CD14-positive monocyte (primary cell): ENCODE measurements at regions not wholly inside any gene's neighbourhood (a gene's known extent, or its start where the extent isn't known, plus 50 kb on each side); places are given as distances from the start of the nearest gene placed in this dataset.

Experiments used
- DNase-seq, 3 donors: peaks; one replicate each; pipeline ENCODE4 v3.0.0-alpha.2; 2011 to 2022
- H2AFZ ChIP-seq: 2 replicates; pipeline ENCODE4 v1.6.0; 2012; ENCODE audit warnings: mild to moderate bottlenecking, low read depth, low read length, inconsistent platforms; ENCODE audit not compliant: insufficient read depth, poor library complexity, severe bottlenecking
- H3K27ac ChIP-seq, 2 donors: 1 replicate in 1 of 2; 2 replicates in 1 of 2; pipeline ENCODE4 v1.5.1; 2012 to 2013; ENCODE audit warnings: low read length in 2 of 2, control low read depth in 1 of 2, inconsistent platforms in 1 of 2, low read depth in 1 of 2, mild to moderate bottlenecking in 1 of 2
- H3K27me3 ChIP-seq, 2 donors: one replicate each; pipeline versions ENCODE4 v1.6.0 to v1.6.1; 2011 to 2013; ENCODE audit warnings: low read length in 2 of 2; ENCODE audit not compliant: control insufficient read depth in 2 of 2, insufficient read depth in 2 of 2
- H3K36me3 ChIP-seq, 2 donors: replicated peaks in 1 of 2; 1 replicate in 1 of 2; 2 replicates in 1 of 2; pipeline versions ENCODE4 v1.5.1 to v1.6.1; 2012 to 2013; ENCODE audit warnings: low read length in 2 of 2, control low read depth in 1 of 2, inconsistent platforms in 1 of 2, mild to moderate bottlenecking in 1 of 2; ENCODE audit not compliant: insufficient read depth in 2 of 2, control insufficient read depth in 1 of 2
- H3K4me1 ChIP-seq, 2 donors: 1 replicate in 1 of 2; 2 replicates in 1 of 2; pipeline versions ENCODE4 v1.5.1 to v1.6.1; 2012 to 2013; ENCODE audit warnings: low read length in 2 of 2, control low read depth in 1 of 2, inconsistent platforms in 1 of 2, mild to moderate bottlenecking in 1 of 2, moderate library complexity in 1 of 2; ENCODE audit not compliant: insufficient read depth in 2 of 2, control insufficient read depth in 1 of 2
- H3K4me2 ChIP-seq: replicated peaks from 2 replicates; pipeline ENCODE3; 2012; ENCODE audit warnings: low read length, moderate library complexity, mild to moderate bottlenecking; ENCODE audit not compliant: poor library complexity, severe bottlenecking; ENCODE audit errors: extremely low read depth
- H3K4me3 ChIP-seq, 3 experiments: fragments of 200-600 bp in 1 of 3; sonication (generic) in 1 of 3; replicated peaks in 1 of 3; 1 replicate in 2 of 3; 2 replicates in 1 of 3; pipeline ENCODE4 v1.5.1; 2011 to 2013; ENCODE audit warnings: low read length in 3 of 3, mild to moderate bottlenecking in 3 of 3, control low read depth in 2 of 3, low read depth in 2 of 3, inconsistent platforms in 1 of 3, moderate library complexity in 1 of 3
- H3K79me2 ChIP-seq: 2 replicates; pipeline ENCODE4 v1.6.0; 2012; ENCODE audit warnings: mild to moderate bottlenecking, control low read depth, inconsistent platforms, low read length, moderate library complexity; ENCODE audit not compliant: insufficient read depth
- H3K9ac ChIP-seq: 2 replicates; pipeline ENCODE4 v1.6.0; 2017; ENCODE audit warnings: low read length, mild to moderate bottlenecking; ENCODE audit not compliant: insufficient read depth, poor library complexity, severe bottlenecking
- H3K9me3 ChIP-seq, 2 donors: replicated peaks in 1 of 2; 1 replicate in 1 of 2; 2 replicates in 1 of 2; pipeline versions ENCODE4 v1.5.1 to v1.6.1; 2012 to 2013; ENCODE audit warnings: low read length in 2 of 2, control low read depth in 1 of 2; ENCODE audit not compliant: control insufficient read depth in 1 of 2, insufficient read depth in 1 of 2
- H4K20me1 ChIP-seq: 2 replicates; pipeline ENCODE4 v1.6.0; 2012; ENCODE audit warnings: mild to moderate bottlenecking, low read length, control low read depth, moderate library complexity; ENCODE audit not compliant: insufficient read depth
- H3K27ac Mint-ChIP-seq, 7 donors: one replicate each; pipeline ENCODE4 v1.8.0; 2020; ENCODE audit warnings: mild to moderate bottlenecking in 7 of 7, mixed read lengths in 7 of 7, moderate library complexity in 6 of 7, inconsistent platforms in 2 of 7
- H3K27me3 Mint-ChIP-seq, 3 donors: one replicate each; pipeline ENCODE4 v1.8.0; 2021 to 2022; ENCODE audit warnings: low read depth in 3 of 3, mild to moderate bottlenecking in 3 of 3, mixed read lengths in 3 of 3, moderate library complexity in 3 of 3, inconsistent platforms in 1 of 3
- H3K36me3 Mint-ChIP-seq, 2 donors: one replicate each; pipeline ENCODE4 v1.8.0; 2020; ENCODE audit warnings: mixed read lengths in 2 of 2, inconsistent platforms in 1 of 2, mild to moderate bottlenecking in 1 of 2
- H3K4me1 Mint-ChIP-seq: one replicate; pipeline ENCODE4 v1.8.0; 2020; ENCODE audit warnings: mild to moderate bottlenecking, mixed read lengths
- H3K4me3 Mint-ChIP-seq, 2 donors: one replicate each; pipeline ENCODE4 v1.8.0; 2020; ENCODE audit warnings: mild to moderate bottlenecking in 2 of 2, mixed read lengths in 2 of 2, moderate library complexity in 1 of 2
- H3K9me3 Mint-ChIP-seq, 7 donors: one replicate each; pipeline ENCODE4 v1.8.0; 2020 to 2022; ENCODE audit warnings: mixed read lengths in 7 of 7, mild to moderate bottlenecking in 6 of 7, moderate library complexity in 6 of 7, inconsistent platforms in 2 of 7
- WGBS: methylation state at CpG from one replicate; pipeline ENCODE4 v1.1.5; 2013; ENCODE audit warnings: missing lambda C conversion rate; ENCODE audit not compliant: insufficient coverage; 5-methylcytosine and 5-hydroxymethylcytosine counted together
- intact Hi-C, 2 donors: fragments of 100-400 bp; cut with micrococcal nuclease; formaldehyde crosslinking; loops; one replicate each; pipeline versions ENCODE4 v1.15.0 to v1.15.1; 2023
- TF ChIP-seq, protein P1 (sequence below): fragments of 200-600 bp; IDR thresholded peaks from one replicate; pipeline ENCODE4 v1.8.0; 2022; ENCODE audit warnings: antibody characterized with exemption, mild to moderate bottlenecking

DNA sequence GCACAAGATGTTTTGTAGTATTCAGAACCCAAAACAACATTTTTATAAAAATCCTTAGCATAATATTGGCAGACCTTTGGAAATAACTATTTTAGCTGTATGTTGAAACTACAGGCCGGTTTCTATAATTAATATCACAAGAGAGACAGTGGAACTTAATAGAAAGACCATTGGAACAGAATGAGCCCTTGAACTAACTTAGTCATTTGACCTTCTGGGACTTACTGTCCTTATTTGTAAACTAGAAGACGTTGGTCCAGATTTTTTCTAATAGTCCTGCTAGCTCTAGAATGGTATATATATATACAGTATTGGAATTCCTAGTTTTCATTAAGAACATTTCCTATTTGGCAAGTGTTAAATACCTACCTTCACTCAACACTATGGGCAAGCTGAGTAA lies 69.5 kb upstream of the ALDH1A1 start:
- no peaks in the 10 kb centered on the region for H3K4me1 ChIP-seq
- WGBS, result 67% methylated on average over 1 of the region's 2 CpGs
- no peak overlapping the region for H3K4me3 ChIP-seq
- Mint-ChIP-seq H3K4me1 (peaks cover 6% of the 10 kb centered on the region), H3K27me3 (no peaks in the 10 kb centered on the region), H3K36me3 (no peaks in the 10 kb centered on the region), H3K4me3 (no peak overlapping the region), H3K9me3 (peaks cover 0 to 3% (median 2%) of the 10 kb centered on the region in 7 donors), H3K27ac (no peak overlapping the region)
- no peaks in the 10 kb centered on the region for H3K9me3 ChIP-seq
- H3K4me2 ChIP-seq, result no peak overlapping the region
- no peak overlapping the region for H2AFZ ChIP-seq
- H4K20me1 ChIP-seq, result no peaks in the 10 kb centered on the region
- H3K36me3 ChIP-seq, result no peaks in the 10 kb centered on the region
- H3K79me2 ChIP-seq, result no peaks in the 10 kb centered on the region
- TF ChIP-seq, protein P1, sequence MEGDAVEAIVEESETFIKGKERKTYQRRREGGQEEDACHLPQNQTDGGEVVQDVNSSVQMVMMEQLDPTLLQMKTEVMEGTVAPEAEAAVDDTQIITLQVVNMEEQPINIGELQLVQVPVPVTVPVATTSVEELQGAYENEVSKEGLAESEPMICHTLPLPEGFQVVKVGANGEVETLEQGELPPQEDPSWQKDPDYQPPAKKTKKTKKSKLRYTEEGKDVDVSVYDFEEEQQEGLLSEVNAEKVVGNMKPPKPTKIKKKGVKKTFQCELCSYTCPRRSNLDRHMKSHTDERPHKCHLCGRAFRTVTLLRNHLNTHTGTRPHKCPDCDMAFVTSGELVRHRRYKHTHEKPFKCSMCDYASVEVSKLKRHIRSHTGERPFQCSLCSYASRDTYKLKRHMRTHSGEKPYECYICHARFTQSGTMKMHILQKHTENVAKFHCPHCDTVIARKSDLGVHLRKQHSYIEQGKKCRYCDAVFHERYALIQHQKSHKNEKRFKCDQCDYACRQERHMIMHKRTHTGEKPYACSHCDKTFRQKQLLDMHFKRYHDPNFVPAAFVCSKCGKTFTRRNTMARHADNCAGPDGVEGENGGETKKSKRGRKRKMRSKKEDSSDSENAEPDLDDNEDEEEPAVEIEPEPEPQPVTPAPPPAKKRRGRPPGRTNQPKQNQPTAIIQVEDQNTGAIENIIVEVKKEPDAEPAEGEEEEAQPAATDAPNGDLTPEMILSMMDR, result no peak
- DNase-seq, result no peak
- H3K9ac ChIP-seq, result no peak overlapping the region
- intact Hi-C loops, result loop anchor here in 1 of 2 donors (5.0 to 10.0 kb wide), 2 partner anchors 168 to 740 kb away; no protein-coding TSS in a partner anchor
- no peak overlapping the region for H3K27ac ChIP-seq
- H3K27me3 ChIP-seq, result no peaks in the 10 kb centered on the region

DNA sequence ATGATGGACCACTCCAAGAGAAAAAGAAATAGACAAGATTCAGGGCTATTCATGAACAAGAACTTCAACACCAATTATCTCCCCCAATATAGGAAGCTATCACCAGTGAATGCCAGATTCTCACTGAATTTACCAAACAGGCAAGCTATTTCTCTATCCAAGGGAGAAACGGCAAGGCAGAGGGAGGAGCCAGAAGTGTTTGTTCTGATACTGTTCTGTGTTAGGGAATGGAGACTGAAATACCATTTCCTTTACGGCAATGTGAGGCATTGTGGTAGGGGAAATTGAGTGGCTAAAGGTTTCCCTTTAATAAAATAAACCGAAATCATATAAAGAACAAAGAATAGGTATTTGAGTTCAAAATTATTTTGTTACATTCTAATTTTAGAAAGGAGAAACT lies 68.0 kb upstream of the ALDH1A1 start:
- WGBS, result no CpG with 5 or more reads among the region's 3 CpGs
- TF ChIP-seq, protein P1, result no peak
- H3K27ac ChIP-seq, result no peak overlapping the region
- no peaks in the 10 kb centered on the region for H3K36me3 Mint-ChIP-seq
- no peaks in the 10 kb centered on the region for H3K9me3 ChIP-seq
- no peak overlapping the region for H3K4me3 Mint-ChIP-seq
- no peak overlapping the region for H3K27ac Mint-ChIP-seq
- no peak overlapping the region for H3K4me2 ChIP-seq
- H3K4me1 Mint-ChIP-seq, result peaks cover 6% of the 10 kb centered on the region
- H2AFZ ChIP-seq, result no peak overlapping the region
- H3K27me3 Mint-ChIP-seq, result no peaks in the 10 kb centered on the region
- intact Hi-C loops, result loop anchor here in 1 of 2 donors (5.0 to 10.0 kb wide), 2 partner anchors 166 to 739 kb away; no protein-coding TSS in a partner anchor
- H3K9me3 Mint-ChIP-seq, result peaks cover 0 to 3% (median 2%) of the 10 kb centered on the region in 7 donors
- no peaks in the 10 kb centered on the region for H3K4me1 ChIP-seq
- no peaks in the 10 kb centered on the region for H3K79me2 ChIP-seq
- no peak overlapping the region for H3K9ac ChIP-seq
- H3K4me3 ChIP-seq, result no peak overlapping the region
- no peaks in the 10 kb centered on the region for H3K36me3 ChIP-seq
- H3K27me3 ChIP-seq, result no peaks in the 10 kb centered on the region
- no peak for DNase-seq
- no peaks in the 10 kb centered on the region for H4K20me1 ChIP-seq
